ENCODE measurements at regions not wholly inside any gene's neighbourhood (a gene's known extent, or its start where the extent isn't known, plus 50 kb on each side); places are given as distances from the start of the nearest gene placed in this dataset.
A peak's percentile ranks its signal among the peaks of the same experiment; 100 is the strongest.
"Not testable (repeated sequence)": the region's sequence is repeated elsewhere in the genome, so short reads cannot be mapped to it uniquely, and the experiment has no call there.

DNA sequence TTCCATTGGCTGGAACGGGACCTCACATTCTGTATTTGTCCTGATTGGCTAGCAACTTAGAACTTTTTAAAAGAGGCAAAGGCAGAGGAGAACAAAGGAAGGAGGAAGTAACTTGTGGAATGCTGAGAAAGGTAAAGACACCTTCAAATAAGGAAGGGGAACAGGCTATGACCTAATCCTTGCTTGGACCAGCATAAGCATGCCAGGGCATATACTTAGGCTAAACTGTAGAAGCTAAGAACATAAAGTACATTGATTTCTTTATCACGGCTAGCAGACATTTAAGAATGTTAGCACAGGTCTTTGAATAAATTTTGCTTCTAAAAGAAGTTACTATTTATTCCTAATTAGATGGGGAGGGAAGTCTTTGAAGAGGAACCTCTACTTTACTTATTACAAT, 136.4 kb upstream of the SMYD2 start:
- not testable (repeated sequence) for DNase-seq; H2BK5ac ChIP-seq (ENCODE audit: low read depth, low read length, poor library complexity); H3K14ac ChIP-seq (ENCODE audit: low read length); H3K9ac ChIP-seq (ENCODE audit: low read length); H4K91ac ChIP-seq (ENCODE audit: low read depth, low read length); H3K4me1 ChIP-seq (ENCODE audit: control insufficient read depth in 1 of 2, insufficient read depth in 2 of 2, low read length in 2 of 2); H2AFZ ChIP-seq (ENCODE audit: insufficient read depth, low read length, poor library complexity); H4K12ac ChIP-seq (ENCODE audit: low read depth, low read length); H3K4me3 ChIP-seq (ENCODE audit: low read depth, low read length); H3K36me3 ChIP-seq (ENCODE audit: control insufficient read depth in 1 of 2, insufficient read depth in 2 of 2, low read length in 2 of 2); H4K8ac ChIP-seq (ENCODE audit: low read depth, low read length); H3K4ac ChIP-seq (ENCODE audit: low read depth, low read length); H3K79me2 ChIP-seq (ENCODE audit: control insufficient read depth, insufficient read depth, low read length, poor library complexity); H3K9me3 ChIP-seq (ENCODE audit: insufficient read depth, low read depth, low read length); H3K27me3 ChIP-seq (ENCODE audit: insufficient read depth, low read length); H2BK12ac ChIP-seq (ENCODE audit: low read length); H3K18ac ChIP-seq (ENCODE audit: low read length); H2AK5ac ChIP-seq (ENCODE audit: low read length); H3K79me1 ChIP-seq (ENCODE audit: low read length); H2BK120ac ChIP-seq (ENCODE audit: insufficient read depth, low read length, poor library complexity); H3K23ac ChIP-seq (ENCODE audit: low read length); H3K27ac ChIP-seq (ENCODE audit: low read depth, low read length); H3K4me2 ChIP-seq (ENCODE audit: low read length)
- WGBS (ENCODE audit: extremely low coverage, insufficient coverage, insufficient read length): no CpG with 5 or more reads among the region's 2 CpGs

DNA sequence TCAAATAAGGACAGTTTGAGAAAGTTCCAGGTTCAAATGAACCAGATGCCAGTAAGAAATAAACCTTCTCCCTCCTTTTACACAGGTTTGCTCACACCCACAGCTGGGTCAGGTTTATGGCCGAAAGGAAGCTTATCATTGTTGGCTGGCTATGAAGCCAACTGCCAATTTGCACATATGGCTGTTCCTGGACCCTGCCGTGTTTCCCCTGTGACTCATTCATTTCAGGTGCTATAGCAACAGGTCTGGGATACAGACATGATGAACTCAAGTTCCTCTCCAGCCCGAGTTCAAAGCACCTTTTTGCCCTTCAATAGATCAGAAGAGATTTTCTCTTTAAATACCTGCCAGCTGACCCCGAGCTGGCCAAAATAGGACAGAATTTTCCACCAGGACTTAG, 134.4 kb upstream of the SMYD2 start:
- Histone ChIP-seq H3K9me3 (ENCODE audit: insufficient read depth, low read depth, low read length) (no peaks in the 10 kb centered on the region), H3K18ac (ENCODE audit: low read length) (no peak overlapping the region), H3K9ac (ENCODE audit: low read length) (no peak overlapping the region), H3K4ac (ENCODE audit: low read depth, low read length) (no peak overlapping the region), H3K4me3 (ENCODE audit: low read depth, low read length) (no peak overlapping the region), H3K14ac (ENCODE audit: low read length) (no peak overlapping the region), H3K27me3 (ENCODE audit: insufficient read depth, low read length) (no peaks in the 10 kb centered on the region), H4K91ac (ENCODE audit: low read depth, low read length) (no peak overlapping the region), H2BK12ac (ENCODE audit: low read length) (no peak overlapping the region), H3K27ac (ENCODE audit: low read depth, low read length) (no peak overlapping the region), H4K12ac (ENCODE audit: low read depth, low read length) (no peak overlapping the region), H3K36me3 (ENCODE audit: control insufficient read depth in 1 of 2, insufficient read depth in 2 of 2, low read length in 2 of 2) (no peaks in the 10 kb centered on the region), H3K79me1 (ENCODE audit: low read length) (no peaks in the 10 kb centered on the region), H2AFZ (ENCODE audit: insufficient read depth, low read length, poor library complexity) (no peak overlapping the region), H2AK5ac (ENCODE audit: low read length) (no peak overlapping the region), H4K8ac (ENCODE audit: low read depth, low read length) (no peak overlapping the region), H3K4me2 (ENCODE audit: low read length) (no peak overlapping the region), H3K23ac (ENCODE audit: low read length) (no peak overlapping the region), H3K79me2 (ENCODE audit: control insufficient read depth, insufficient read depth, low read length, poor library complexity) (no peaks in the 10 kb centered on the region), H2BK120ac (ENCODE audit: insufficient read depth, low read length, poor library complexity) (no peak overlapping the region), H2BK5ac (ENCODE audit: low read depth, low read length, poor library complexity) (no peak overlapping the region), H3K4me1 (ENCODE audit: control insufficient read depth in 1 of 2, insufficient read depth in 2 of 2, low read length in 2 of 2) (peaks cover 3 to 6% of the 10 kb centered on the region in 2 experiments)
- no CpG with 5 or more reads among the region's 4 CpGs for WGBS (ENCODE audit: extremely low coverage, insufficient coverage, insufficient read length)
- DNase-seq: peak in 1 of 2 donors; percentile 22

DNA sequence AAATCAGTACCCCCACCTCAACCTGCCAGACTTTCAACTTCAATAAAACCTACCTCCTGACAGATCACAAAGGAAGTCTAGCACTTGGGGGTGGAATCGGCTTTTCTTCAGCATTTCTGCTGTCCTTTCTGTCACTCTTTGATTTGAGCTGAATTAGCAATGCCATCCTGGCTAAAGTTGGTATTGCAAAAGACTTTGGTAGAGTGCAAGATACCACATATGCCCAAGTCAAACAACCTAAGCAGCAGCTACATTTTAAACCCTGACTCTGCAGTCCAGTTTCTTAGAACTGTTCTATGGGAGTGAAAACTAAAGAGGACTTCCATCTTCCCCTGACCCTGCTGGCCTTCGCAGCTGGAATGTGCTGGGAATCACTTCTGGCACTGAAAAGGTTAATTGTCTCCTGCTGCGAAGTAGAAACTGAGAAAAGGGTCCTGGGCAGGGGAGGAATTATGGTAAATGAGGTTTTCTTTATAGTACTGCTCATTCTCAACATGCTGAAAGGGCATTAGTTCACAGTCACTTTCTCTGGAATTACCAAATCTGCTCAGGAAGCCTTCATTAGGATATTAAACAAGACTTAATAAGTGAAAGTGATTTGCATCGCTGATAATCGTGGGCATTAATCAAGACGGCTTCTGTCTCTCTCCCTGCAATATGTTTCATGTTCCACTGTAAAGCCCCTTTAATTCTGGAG, 126.2 kb upstream of the SMYD2 start:
- H3K4me3 ChIP-seq (ENCODE audit: low read depth, low read length): no peak overlapping the region
- no peaks in the 10 kb centered on the region for H3K36me3 ChIP-seq (ENCODE audit: control insufficient read depth in 1 of 2, insufficient read depth in 2 of 2, low read length in 2 of 2)
- H3K79me2 ChIP-seq (ENCODE audit: control insufficient read depth, insufficient read depth, low read length, poor library complexity): no peaks in the 10 kb centered on the region
- H3K79me1 ChIP-seq (ENCODE audit: low read length): peaks cover 3% of the 10 kb centered on the region
- no CpG with 5 or more reads among the region's 6 CpGs for WGBS (ENCODE audit: extremely low coverage, insufficient coverage, insufficient read length)
- no peak for DNase-seq
- H4K91ac ChIP-seq (ENCODE audit: low read depth, low read length): no peak overlapping the region
- no peak overlapping the region for H3K14ac ChIP-seq (ENCODE audit: low read length)
- H3K4ac ChIP-seq (ENCODE audit: low read depth, low read length): no peak overlapping the region
- H2AK5ac ChIP-seq (ENCODE audit: low read length): no peak overlapping the region
- H3K9ac ChIP-seq (ENCODE audit: low read length): no peak overlapping the region
- H3K23ac ChIP-seq (ENCODE audit: low read length): no peak overlapping the region
- H3K27me3 ChIP-seq (ENCODE audit: insufficient read depth, low read length): no peaks in the 10 kb centered on the region
- no peak overlapping the region for H3K4me2 ChIP-seq (ENCODE audit: low read length)
- no peak overlapping the region for H2BK120ac ChIP-seq (ENCODE audit: insufficient read depth, low read length, poor library complexity)
- no peak overlapping the region for H3K27ac ChIP-seq (ENCODE audit: low read depth, low read length)
- H4K12ac ChIP-seq (ENCODE audit: low read depth, low read length): no peak overlapping the region
- H2BK12ac ChIP-seq (ENCODE audit: low read length): no peak overlapping the region
- H2BK5ac ChIP-seq (ENCODE audit: low read depth, low read length, poor library complexity): no peak overlapping the region
- H3K9me3 ChIP-seq (ENCODE audit: insufficient read depth, low read depth, low read length): no peaks in the 10 kb centered on the region
- H4K8ac ChIP-seq (ENCODE audit: low read depth, low read length): no peak overlapping the region
- no peak overlapping the region for H2AFZ ChIP-seq (ENCODE audit: insufficient read depth, low read length, poor library complexity)
- no peak overlapping the region for H3K18ac ChIP-seq (ENCODE audit: low read length)
- H3K4me1 ChIP-seq (ENCODE audit: control insufficient read depth in 1 of 2, insufficient read depth in 2 of 2, low read length in 2 of 2): peaks cover 0 to 8% of the 10 kb centered on the region in 2 experiments

DNA sequence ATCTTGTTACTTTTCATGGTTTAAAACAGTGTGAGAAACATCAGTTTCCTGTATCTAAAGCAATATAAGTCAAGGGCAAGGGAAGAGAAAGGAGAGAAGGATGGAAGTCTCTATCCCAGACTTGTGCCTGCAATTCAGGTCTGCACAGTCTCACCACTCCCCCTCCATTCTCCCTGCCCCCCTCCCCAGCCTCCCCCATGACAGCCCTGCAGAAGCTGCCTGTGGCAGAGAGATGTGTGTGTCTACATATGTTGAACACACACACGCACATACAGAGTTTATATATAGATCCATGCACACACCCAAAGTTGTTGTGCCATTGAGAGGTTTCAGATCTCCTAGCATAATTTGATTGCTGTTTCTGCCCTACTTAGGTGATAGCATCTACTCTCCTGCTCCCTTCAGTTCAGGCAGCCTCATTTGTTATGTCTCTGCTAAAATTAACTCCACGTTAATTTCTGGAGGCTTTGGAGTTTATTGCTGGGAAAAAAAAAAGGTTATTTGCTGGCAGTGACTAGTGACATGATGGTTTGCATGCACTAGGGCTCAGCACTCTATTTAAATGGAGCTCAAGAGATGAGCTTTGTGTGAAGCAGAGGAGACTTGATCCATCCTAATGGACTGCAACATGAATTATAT, 124.9 kb upstream of the SMYD2 start:
- H4K8ac ChIP-seq (ENCODE audit: low read depth, low read length): no peak overlapping the region
- no peak overlapping the region for H3K4ac ChIP-seq (ENCODE audit: low read depth, low read length)
- H2BK12ac ChIP-seq (ENCODE audit: low read length): no peak overlapping the region
- H3K14ac ChIP-seq (ENCODE audit: low read length): no peak overlapping the region
- no peak overlapping the region for H4K12ac ChIP-seq (ENCODE audit: low read depth, low read length)
- no peak overlapping the region for H2BK120ac ChIP-seq (ENCODE audit: insufficient read depth, low read length, poor library complexity)
- no peaks in the 10 kb centered on the region for H3K79me2 ChIP-seq (ENCODE audit: control insufficient read depth, insufficient read depth, low read length, poor library complexity)
- no peak overlapping the region for H3K4me3 ChIP-seq (ENCODE audit: low read depth, low read length)
- H3K9me3 ChIP-seq (ENCODE audit: insufficient read depth, low read depth, low read length): no peaks in the 10 kb centered on the region
- H2BK5ac ChIP-seq (ENCODE audit: low read depth, low read length, poor library complexity): no peak overlapping the region
- H4K91ac ChIP-seq (ENCODE audit: low read depth, low read length): no peak overlapping the region
- peaks cover 0 to 8% of the 10 kb centered on the region in 2 experiments for H3K4me1 ChIP-seq (ENCODE audit: control insufficient read depth in 1 of 2, insufficient read depth in 2 of 2, low read length in 2 of 2)
- no peak for DNase-seq
- H3K23ac ChIP-seq (ENCODE audit: low read length): no peak overlapping the region
- no peak overlapping the region for H3K9ac ChIP-seq (ENCODE audit: low read length)
- no peak overlapping the region for H2AFZ ChIP-seq (ENCODE audit: insufficient read depth, low read length, poor library complexity)
- peaks cover 3% of the 10 kb centered on the region for H3K79me1 ChIP-seq (ENCODE audit: low read length)
- no peak overlapping the region for H3K18ac ChIP-seq (ENCODE audit: low read length)
- H3K27ac ChIP-seq (ENCODE audit: low read depth, low read length): no peak overlapping the region
- no peaks in the 10 kb centered on the region for H3K27me3 ChIP-seq (ENCODE audit: insufficient read depth, low read length)
- H3K4me2 ChIP-seq (ENCODE audit: low read length): no peak overlapping the region
- H2AK5ac ChIP-seq (ENCODE audit: low read length): no peak overlapping the region
- H3K36me3 ChIP-seq (ENCODE audit: control insufficient read depth in 1 of 2, insufficient read depth in 2 of 2, low read length in 2 of 2): no peaks in the 10 kb centered on the region
- WGBS (ENCODE audit: extremely low coverage, insufficient coverage, insufficient read length): no CpG with 5 or more reads among the region's 2 CpGs

Data from trophoblast cell (in vitro differentiated cells and primary cell).